Colonic mucosa (tissue), 4 donors: ENCODE measurements at regions not wholly inside any gene's neighbourhood (a gene's known extent, or its start where the extent isn't known, plus 50 kb on each side); places are given as distances from the start of the nearest gene placed in this dataset.

ENCODE experiments used
- DNase-seq: peaks from one replicate; pipeline ENCODE4 v3.0.0-alpha.2; 2020
- H3K27ac ChIP-seq: fragments of 200-600 bp; one replicate; pipeline ENCODE4 v1.8.0; 2021
- H3K27me3 ChIP-seq: fragments of 200-600 bp; one replicate; pipeline ENCODE4 v1.8.0; 2021
- H3K36me3 ChIP-seq: fragments of 200-600 bp; one replicate; pipeline ENCODE4 v1.8.0; 2021
- H3K4me1 ChIP-seq: fragments of 200-600 bp; one replicate; pipeline ENCODE4 v1.8.0; 2021; ENCODE audit warnings: mild to moderate bottlenecking
- H3K4me3 ChIP-seq: fragments of 200-600 bp; one replicate; pipeline ENCODE4 v1.8.0; 2021
- H3K9ac ChIP-seq, 2 donors: one replicate each; pipeline ENCODE4 v1.7.0; 2013; ENCODE audit warnings: control low read depth in 2 of 2, low read depth in 2 of 2, low read length in 2 of 2
- H3K9me3 ChIP-seq: fragments of 200-600 bp; one replicate; pipeline ENCODE4 v1.8.0; 2021
- CTCF ChIP-seq: fragments of 200-600 bp; IDR thresholded peaks from one replicate; pipeline ENCODE4 v1.8.0; 2022; ENCODE audit warnings: antibody characterized with exemption, mild to moderate bottlenecking
- intact Hi-C: fragments of 100-400 bp; cut with DNase I; formaldehyde crosslinking; loops from one replicate; pipeline ENCODE4 v1.14.1; 2022
- donor health status: healthy.
- donor health status: DM: no; HTN: no; CAD: no.
- donor health status: DM: no; HTN: no; CAD: no.

GRCh38 chr11:70705930-70706329, 307.6 kb downstream of the CTTN start:
- TF ChIP-seq CTCF: no peak
- Histone ChIP-seq H3K27ac (no peak overlapping the region), H3K36me3 (no peaks in the 10 kb centered on the region), H3K4me1 (no peaks in the 10 kb centered on the region), H3K9ac (no peak overlapping the region), H3K27me3 (no peaks in the 10 kb centered on the region), H3K4me3 (no peak overlapping the region), H3K9me3 (no peaks in the 10 kb centered on the region)
- no peak for DNase-seq
- intact Hi-C loops: no loop called here

GRCh38 chr11:70707821-70708220, 309.5 kb downstream of the CTTN start:
- Histone ChIP-seq H3K9me3 (no peaks in the 10 kb centered on the region), H3K9ac (no peak overlapping the region), H3K36me3 (no peaks in the 10 kb centered on the region), H3K27ac (no peak overlapping the region), H3K27me3 (no peaks in the 10 kb centered on the region), H3K4me3 (no peak overlapping the region), H3K4me1 (no peaks in the 10 kb centered on the region)
- intact Hi-C loops: no loop called here
- no peak for DNase-seq
- no peak for TF ChIP-seq CTCF

GRCh38 chr11:70709596-70709995, 311.3 kb downstream of the CTTN start:
- H3K9me3 ChIP-seq: no peaks in the 10 kb centered on the region
- no peak for DNase-seq
- no peaks in the 10 kb centered on the region for H3K4me1 ChIP-seq
- H3K27ac ChIP-seq: no peak overlapping the region
- H3K36me3 ChIP-seq: no peaks in the 10 kb centered on the region
- no peak for TF ChIP-seq CTCF
- intact Hi-C loops: no loop called here
- H3K9ac ChIP-seq: no peak overlapping the region
- no peaks in the 10 kb centered on the region for H3K27me3 ChIP-seq
- H3K4me3 ChIP-seq: no peak overlapping the region

- Histone ChIP-seq H3K9ac (no peak overlapping the region), H3K27me3 (no peaks in the 10 kb centered on the region), H3K27ac (no peak overlapping the region), H3K4me1 (no peaks in the 10 kb centered on the region), H3K9me3 (no peaks in the 10 kb centered on the region), H3K4me3 (no peak overlapping the region), H3K36me3 (no peaks in the 10 kb centered on the region)
- DNase-seq: no peak
- TF ChIP-seq CTCF: no peak
- intact Hi-C loops: no loop called here
Observed at GRCh38 chr11:70710192-70710591, 311.9 kb downstream of the CTTN start.

- no peaks in the 10 kb centered on the region for H3K9me3 ChIP-seq
Observed at GRCh38 chr11:70710601-70711000, 312.3 kb downstream of the CTTN start.

More at GRCh38 chr11:70710601-70711000, 312.3 kb downstream of the CTTN start:
- Histone ChIP-seq H3K4me1 (no peaks in the 10 kb centered on the region), H3K27ac (no peak overlapping the region), H3K36me3 (no peaks in the 10 kb centered on the region), H3K4me3 (no peak overlapping the region), H3K9ac (no peak overlapping the region), H3K27me3 (no peaks in the 10 kb centered on the region)
- no peak for DNase-seq
- TF ChIP-seq CTCF: no peak
- intact Hi-C loops: no loop called here
